GM18868 (cell line): ENCODE measurements at regions not wholly inside any gene's neighbourhood (a gene's known extent, or its start where the extent isn't known, plus 50 kb on each side); places are given as distances from the start of the nearest gene placed in this dataset.
"Not testable (repeated sequence)": the region's sequence is repeated elsewhere in the genome, so short reads cannot be mapped to it uniquely, and the experiment has no call there.

ENCODE experiments used
- ATAC-seq: cut with Tn5 transposase; IDR thresholded peaks from one replicate; pipeline ENCODE4 v1.9.1; 2021; ENCODE audit warnings: mild to moderate bottlenecking, moderate library complexity; ENCODE audit not compliant: unreplicated experiment

DNA sequence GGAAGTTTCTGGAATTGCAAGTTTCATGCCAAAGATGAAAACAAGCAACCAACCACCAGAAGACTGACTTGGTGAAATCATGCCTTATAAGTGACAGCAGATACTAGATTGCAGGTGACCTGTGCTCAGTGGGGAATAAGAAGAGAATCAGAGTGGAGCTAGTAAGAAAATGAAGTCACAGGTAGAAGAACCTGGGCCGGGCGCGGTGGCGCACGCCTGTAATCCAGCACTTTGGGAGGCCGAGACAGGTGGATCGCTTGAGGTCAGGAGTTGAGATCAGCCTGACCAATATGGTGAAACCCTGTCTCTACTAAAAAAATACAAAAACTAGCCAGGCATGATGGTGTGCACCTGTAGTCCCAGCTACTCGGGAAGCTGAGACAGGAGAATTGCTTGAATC is 251.7 kb upstream of the PODXL start:
- not testable (repeated sequence) for ATAC-seq

DNA sequence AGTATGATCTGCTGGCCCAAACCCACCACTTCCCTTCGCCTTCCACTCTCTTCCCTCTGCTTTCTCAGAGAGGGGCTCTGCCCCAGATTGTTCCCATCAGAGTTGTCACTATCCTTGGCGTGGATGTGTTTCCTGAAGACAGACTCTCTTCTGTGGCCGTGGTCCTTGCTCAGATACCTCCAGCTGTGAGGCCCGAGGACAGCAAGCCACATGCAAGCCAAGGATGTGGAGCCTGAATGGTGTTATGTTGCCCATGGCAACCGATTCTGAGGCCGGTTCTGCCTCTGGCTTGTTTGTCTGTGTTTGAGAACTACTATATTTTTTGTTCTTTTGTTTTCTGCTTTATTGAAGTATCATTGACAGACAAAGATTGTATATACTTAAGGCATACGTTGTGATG is 247.4 kb upstream of the PODXL start:
- ATAC-seq: no peak

- ATAC-seq: no peak
Observed at GRCh38 chr7:131802195-131802864, 245.9 kb upstream of the PODXL start.

DNA sequence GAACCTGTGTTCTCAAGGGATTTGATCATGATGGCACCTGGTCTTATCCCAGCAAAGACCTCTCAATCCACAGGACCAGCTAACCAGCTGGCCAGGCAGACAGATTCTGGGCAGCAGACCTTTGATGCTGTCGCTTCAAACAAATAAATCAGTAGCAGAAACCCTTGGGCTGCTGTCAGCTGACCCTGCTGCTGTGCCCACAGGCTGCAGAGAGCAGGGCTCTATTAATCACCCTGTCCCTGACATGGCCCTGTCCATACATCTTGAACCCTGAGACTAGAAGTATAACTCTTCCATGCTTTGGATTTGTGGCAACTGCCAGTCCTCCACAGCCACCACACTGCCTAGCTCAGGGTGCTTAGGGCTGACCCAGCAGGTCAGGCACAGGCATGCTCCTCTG is 244.1 kb upstream of the PODXL start:
- ATAC-seq: no peak

- no peak for ATAC-seq
Observed at GRCh38 chr7:131800008-131800407, 243.6 kb upstream of the PODXL start.

- ATAC-seq: no peak
Observed at GRCh38 chr7:131797841-131798240, 241.4 kb upstream of the PODXL start.

GRCh38 chr7:131795400-131795799 is 239.0 kb upstream of the PODXL start:
- ATAC-seq: no peak

DNA sequence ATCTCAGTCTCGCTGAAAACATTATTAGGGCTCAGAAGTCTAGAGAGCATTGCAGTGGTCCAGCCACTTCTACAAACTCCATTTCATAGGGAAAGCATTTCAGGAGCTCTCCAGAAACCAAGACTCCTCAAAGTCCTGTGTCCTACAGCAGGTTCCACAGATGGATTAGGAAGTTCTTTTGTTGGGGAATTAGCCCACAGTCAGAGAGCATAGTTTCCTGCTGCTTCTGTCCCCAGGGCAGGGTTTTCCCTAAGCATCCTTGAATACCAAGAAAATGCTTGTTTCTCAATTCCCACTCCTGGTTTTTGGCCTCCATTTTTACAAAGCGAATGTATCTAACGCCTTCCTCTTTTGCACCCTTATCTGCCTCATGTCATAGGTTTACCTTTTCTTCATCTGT is 235.9 kb upstream of the PODXL start:
- no peak for ATAC-seq

DNA sequence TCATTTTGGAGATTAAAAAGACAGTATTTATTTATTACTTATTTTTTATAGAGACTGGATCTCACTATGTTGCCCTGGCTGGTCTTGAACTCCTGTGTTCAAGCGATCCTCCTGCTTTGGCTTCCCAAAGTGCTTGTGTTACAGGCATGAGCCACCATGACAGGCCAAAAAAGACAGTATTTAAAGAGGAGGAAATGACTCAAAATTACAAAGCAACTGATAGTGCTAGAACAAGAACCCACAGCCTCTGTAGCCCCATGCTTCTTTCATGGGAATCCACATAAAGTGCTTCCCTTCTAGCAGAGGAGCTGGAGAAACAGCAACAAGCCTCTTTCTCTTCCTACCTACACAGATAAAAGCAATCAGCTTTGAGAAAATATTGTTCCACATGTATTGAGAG is 230.7 kb upstream of the PODXL start:
- no peak for ATAC-seq

- no peak for ATAC-seq
Observed at GRCh38 chr7:131786204-131786603, 229.8 kb upstream of the PODXL start.

GRCh38 chr7:131778601-131779000 is 222.2 kb upstream of the PODXL start:
- ATAC-seq: no peak

DNA sequence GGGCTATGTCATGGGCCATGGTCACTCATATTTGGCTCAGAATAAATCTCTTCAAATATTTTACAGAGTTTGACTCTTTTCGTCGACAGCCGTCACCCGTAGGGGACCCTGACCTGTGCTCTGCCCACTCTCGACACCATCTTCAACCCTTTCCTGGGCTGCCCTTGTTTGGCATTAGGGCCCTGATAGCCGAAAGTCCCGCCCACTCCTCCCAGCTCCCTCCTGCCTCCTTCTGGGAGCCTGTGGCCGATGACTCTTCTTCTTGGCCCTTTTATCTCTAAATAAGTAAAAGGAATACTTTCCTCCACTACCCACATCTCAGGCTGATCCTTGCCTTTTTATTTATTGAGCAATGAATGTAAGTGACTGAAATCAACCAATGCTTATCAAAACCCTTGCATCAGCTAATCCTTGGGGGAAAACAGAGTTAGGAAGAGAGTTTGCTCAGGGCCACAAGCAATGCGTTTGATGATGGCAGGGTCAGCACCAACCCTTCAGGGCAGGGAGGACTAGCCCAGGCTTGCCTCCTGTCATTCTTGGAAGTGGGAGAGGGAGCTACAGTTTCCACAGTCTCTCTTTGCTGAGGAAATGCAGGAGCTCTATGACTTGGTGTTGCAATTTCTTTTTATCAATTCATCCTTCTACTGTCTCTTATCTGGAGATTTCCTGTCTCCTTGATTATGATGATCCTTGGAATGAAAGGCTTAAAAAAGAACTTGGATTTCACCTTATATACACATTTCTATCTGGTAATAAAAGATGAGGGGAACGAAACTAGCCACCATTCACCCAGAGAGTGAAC is 218.2 kb upstream of the PODXL start:
- ATAC-seq: no peak

DNA sequence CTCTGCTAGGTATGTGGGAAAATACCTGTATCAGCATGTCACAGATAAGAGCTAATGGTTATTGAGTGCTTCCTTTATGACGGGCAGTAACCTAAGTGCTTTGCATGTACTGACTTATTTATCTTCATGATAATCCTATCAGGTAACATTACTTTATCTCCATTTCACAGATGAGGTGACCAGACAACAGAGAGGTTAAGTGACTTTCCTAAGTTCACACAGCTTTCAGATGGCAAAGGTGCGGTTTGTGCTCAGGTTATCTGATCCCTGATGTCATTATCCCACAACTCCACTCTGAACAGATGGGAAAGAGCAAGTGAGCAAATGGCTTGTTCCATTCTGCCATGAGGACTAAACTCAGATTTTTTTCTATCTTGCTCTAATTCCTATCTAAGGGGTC is 217.0 kb upstream of the PODXL start:
- ATAC-seq: no peak

GRCh38 chr7:131769241-131769640 is 212.8 kb upstream of the PODXL start:
- ATAC-seq: no peak

- ATAC-seq: no peak
Observed at GRCh38 chr7:131767591-131767990, 211.2 kb upstream of the PODXL start.

- ATAC-seq: no peak
Observed at GRCh38 chr7:131765575-131765974, 209.1 kb upstream of the PODXL start.

GRCh38 chr7:131764143-131764775 is 207.8 kb upstream of the PODXL start:
- no peak for ATAC-seq

GRCh38 chr7:131762753-131763152 is 206.3 kb upstream of the PODXL start:
- no peak for ATAC-seq

DNA sequence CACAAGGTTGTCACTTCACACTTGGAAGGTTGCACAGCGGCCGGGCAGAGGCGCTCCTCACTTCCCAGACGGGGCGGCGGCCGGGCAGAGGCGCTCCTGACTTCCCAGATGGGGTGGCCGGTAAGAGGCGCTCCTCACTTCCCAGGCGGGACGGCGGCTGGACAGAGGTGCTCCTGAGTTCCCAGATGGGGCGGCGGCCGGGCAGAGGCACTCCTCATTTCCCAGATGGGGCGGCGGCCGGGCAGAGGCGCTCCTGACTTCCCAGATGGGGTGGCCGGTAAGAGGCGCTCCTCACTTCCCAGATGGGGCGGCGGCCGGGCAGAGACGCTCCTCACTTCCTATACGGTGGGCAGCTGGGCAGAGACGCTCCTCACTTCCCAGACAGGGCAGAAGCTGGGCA is 199.4 kb upstream of the PODXL start:
- not testable (repeated sequence) for ATAC-seq

DNA sequence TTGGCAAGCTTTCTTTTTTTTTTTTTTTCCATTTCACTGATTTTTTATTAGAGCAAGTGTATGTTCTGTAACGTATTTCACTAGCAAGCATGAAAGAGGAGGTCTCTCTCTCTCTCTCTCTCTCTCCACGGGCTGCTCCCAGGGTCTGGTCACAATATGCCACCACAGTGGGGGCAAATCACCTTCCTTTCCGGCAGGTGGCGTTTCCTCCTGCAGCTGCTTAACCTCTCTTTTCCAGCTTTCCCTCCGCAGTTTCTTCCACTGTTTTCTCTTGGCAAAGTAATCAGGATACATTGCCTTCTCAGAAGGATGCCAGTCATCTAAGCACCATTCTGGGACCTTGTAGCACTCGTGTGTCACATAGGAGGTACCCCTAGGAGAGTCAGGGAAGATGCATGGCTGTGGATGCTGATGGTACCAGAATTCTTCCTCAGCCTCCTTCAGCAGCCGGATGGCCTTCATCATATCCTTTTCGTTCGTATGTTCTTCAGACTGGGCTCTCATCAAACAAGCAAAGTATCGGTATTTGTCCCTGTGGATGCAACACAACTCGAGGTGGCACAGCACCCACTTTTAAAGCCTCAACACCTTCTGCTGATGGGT is 197.3 kb upstream of the PODXL start:
- no peak for ATAC-seq

DNA sequence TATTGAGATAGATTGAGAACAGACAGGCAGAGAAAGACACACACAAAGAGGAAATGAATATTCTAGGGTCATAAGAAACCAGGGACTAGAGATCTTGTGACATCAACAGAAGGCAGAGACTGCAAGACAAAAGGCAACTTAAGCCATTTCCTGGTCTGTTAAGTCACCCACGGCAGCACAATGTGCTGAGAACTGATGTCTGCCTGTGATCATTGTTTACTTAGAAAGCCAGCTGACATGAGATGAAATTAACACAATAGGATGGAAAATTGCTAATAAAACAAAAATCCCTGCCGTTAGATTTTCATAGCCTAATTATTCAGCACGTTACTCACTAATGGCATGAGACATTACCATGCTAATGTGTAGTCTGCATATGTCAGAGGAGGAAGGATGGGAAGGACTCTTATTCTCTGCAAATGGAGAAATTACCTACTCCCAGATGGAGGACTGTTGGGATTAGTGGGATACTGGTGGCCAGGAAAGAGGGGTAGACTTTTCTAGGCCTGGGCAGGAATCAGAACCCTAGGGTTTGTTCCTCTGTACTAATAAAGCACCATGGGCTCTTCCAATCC is 191.3 kb upstream of the PODXL start:
- no peak for ATAC-seq
